SK-N-SH (cell line): ENCODE measurements at regions not wholly inside any gene's neighbourhood (a gene's known extent, or its start where the extent isn't known, plus 50 kb on each side); places are given as distances from the start of the nearest gene placed in this dataset.

ENCODE experiments used
- CTCF ChIA-PET: fragments of 300-600, 350-600 bp; formaldehyde crosslinking; extraction: SDS; loops from one replicate; lab custom pipeline; 2021; lab: Yijun Ruan, JAX
- POLR2A ChIA-PET: fragments of 350-600 bp; sonication (Branson Sonifier 250); formaldehyde crosslinking; extraction: SDS; loops from one replicate; lab custom pipeline; 2020; ENCODE audit warnings: antibody characterized with exemption, inconsistent platforms; lab: Yijun Ruan, JAX
- DNase-seq: peaks from one replicate; pipeline ENCODE4 v3.0.0; 2012
- H2AFZ ChIP-seq: fragments of 200-600 bp; sonication (generic); 2 replicates; pipeline ENCODE4 v1.8.1; 2016; ENCODE audit warnings: antibody characterized with exemption, mild to moderate bottlenecking, low read depth
- H3F3A ChIP-seq: fragments of 200-600 bp; sonication (generic); replicated peaks from 2 replicates; pipeline ENCODE3; 2016; ENCODE audit warnings: antibody characterized with exemption, mild to moderate bottlenecking; ENCODE audit not compliant: insufficient read depth
- H3K27ac ChIP-seq, 2 experiments: fragments of 200-500 bp in 1 of 2; fragments of 200-600 bp in 1 of 2; sonication (Bioruptor generic) in 1 of 2; sonication (generic), shearing (Covaris generic) in 1 of 2; 2 replicates each; pipeline versions ENCODE4 v1.5.1 to v1.6.1; 2014 to 2016; ENCODE audit warnings: low read depth in 2 of 2, inconsistent platforms in 1 of 2, low read length in 1 of 2, mild to moderate bottlenecking in 1 of 2, mixed read lengths in 1 of 2
- H3K27me3 ChIP-seq: fragments of 200-600 bp; sonication (generic), shearing (Covaris generic); 2 replicates; pipeline ENCODE4 v1.6.1; 2016; ENCODE audit warnings: mixed run types; ENCODE audit not compliant: insufficient read depth
- H3K36me3 ChIP-seq, 2 experiments: fragments of 200-500 bp in 1 of 2; fragments of 200-600 bp in 1 of 2; sonication (Bioruptor generic) in 1 of 2; sonication (generic) in 1 of 2; replicated peaks in 1 of 2; 2 replicates each; pipeline versions ENCODE3 to v1.5.1; 2014 to 2016; ENCODE audit warnings: low read length in 1 of 2, mild to moderate bottlenecking in 1 of 2; ENCODE audit not compliant: insufficient read depth in 2 of 2, control insufficient read depth in 1 of 2
- H3K4me1 ChIP-seq, 2 experiments: fragments of 200-500 bp in 1 of 2; fragments of 200-600 bp in 1 of 2; sonication (Bioruptor generic) in 1 of 2; sonication (generic), shearing (Covaris generic) in 1 of 2; 2 replicates each; pipeline versions ENCODE4 v1.5.1 to v1.6.1; 2014 to 2016; ENCODE audit warnings: low read depth in 1 of 2, low read length in 1 of 2, mixed run types in 1 of 2; ENCODE audit not compliant: insufficient read depth in 2 of 2, control insufficient read depth in 1 of 2
- H3K4me2 ChIP-seq: fragments of 200-600 bp; sonication (generic), shearing (Covaris generic); 2 replicates; pipeline ENCODE4 v1.6.1; 2017; ENCODE audit warnings: mixed run types
- H3K4me3 ChIP-seq, 2 experiments: fragments of 200-500 bp in 1 of 2; fragments of 200-600 bp in 1 of 2; sonication (Bioruptor generic) in 1 of 2; sonication (generic), shearing (Covaris generic) in 1 of 2; 2 replicates each; pipeline versions ENCODE4 v1.5.1 to v1.8.1; 2014 to 2016; ENCODE audit warnings: low read depth in 2 of 2, inconsistent platforms in 1 of 2, low read length in 1 of 2, mild to moderate bottlenecking in 1 of 2, mixed read lengths in 1 of 2, moderate library complexity in 1 of 2
- H3K79me2 ChIP-seq: fragments of 200-600 bp; sonication (generic); 2 replicates; pipeline ENCODE4 v1.8.1; 2017; ENCODE audit warnings: mild to moderate bottlenecking; ENCODE audit not compliant: insufficient read depth
- H3K9ac ChIP-seq: fragments of 200-600 bp; sonication (generic); 2 replicates; pipeline ENCODE4 v1.6.1; 2017; ENCODE audit warnings: mixed run types
- H3K9me2 ChIP-seq: fragments of 200-600 bp; sonication (generic); 2 replicates; pipeline ENCODE4 v1.6.1; 2017; ENCODE audit warnings: mixed run types
- H3K9me3 ChIP-seq: fragments of 200-600 bp; sonication (generic); 2 replicates; pipeline ENCODE4 v1.6.1; 2017; ENCODE audit warnings: mixed run types, mild to moderate bottlenecking, moderate library complexity
- H4K20me1 ChIP-seq: fragments of 200-600 bp; sonication (generic); 2 replicates; pipeline ENCODE4 v1.6.1; 2017; ENCODE audit warnings: mild to moderate bottlenecking, mixed run types; ENCODE audit not compliant: insufficient read depth
- CHD2 ChIP-seq: fragments of 150-350 bp; IDR thresholded peaks from 2 replicates; pipeline ENCODE4 v1.6.1; 2018; ENCODE audit warnings: low read length; ENCODE audit not compliant: partially characterized antibody
- ELF1 ChIP-seq: IDR thresholded peaks from 2 replicates; pipeline ENCODE4 v1.4.0; 2012
- EP300 ChIP-seq, 2 experiments: IDR thresholded peaks; 2 replicates each; pipeline versions ENCODE4 v1.4.0 to v1.6.1; 2012; ENCODE audit warnings: borderline replicate concordance in 1 of 2, low read depth in 1 of 2, low read length in 1 of 2
- FOSL2 ChIP-seq: IDR thresholded peaks from 2 replicates; pipeline ENCODE4 v1.4.0; 2012; ENCODE audit warnings: low read depth, mild to moderate bottlenecking, moderate library complexity, borderline replicate concordance
- FOXJ3 ChIP-seq: sonication (generic); formaldehyde crosslinking; IDR thresholded peaks from 2 replicates; pipeline ENCODE4 v1.5.1; 2020; ENCODE audit warnings: mild to moderate bottlenecking, missing genetic modification reagents
- GABPA ChIP-seq: IDR thresholded peaks from 2 replicates; pipeline ENCODE4 v1.4.0; 2012; ENCODE audit warnings: low read depth, mild to moderate bottlenecking
- GATA2 ChIP-seq: sonication (generic); formaldehyde crosslinking; IDR thresholded peaks from 2 replicates; pipeline ENCODE4 v1.5.0; 2020; ENCODE audit warnings: mild to moderate bottlenecking, missing genetic modification reagents
- JUND ChIP-seq: IDR thresholded peaks from 2 replicates; pipeline ENCODE4 v1.4.0; 2012
- MEF2A ChIP-seq: IDR thresholded peaks from 2 replicates; pipeline ENCODE4 v1.4.0; 2012; ENCODE audit warnings: low read depth, borderline replicate concordance
- MXI1 ChIP-seq: IDR thresholded peaks from 2 replicates; pipeline ENCODE4 v1.6.1; 2012; ENCODE audit warnings: mild to moderate bottlenecking, low read depth, low read length, improper control_type of control experiment
- POLR2AphosphoS5 ChIP-seq: IDR thresholded peaks from 2 replicates; pipeline ENCODE4 v1.6.1; 2012; ENCODE audit warnings: low read depth, low read length
- RAD21 ChIP-seq: IDR thresholded peaks from 2 replicates; pipeline ENCODE4 v1.6.1; 2012; ENCODE audit warnings: mild to moderate bottlenecking, low read length
- RFX5 ChIP-seq: IDR thresholded peaks from 2 replicates; pipeline ENCODE4 v1.6.1; 2012; ENCODE audit warnings: mild to moderate bottlenecking, improper control_type of control experiment, low read length
- TCF12 ChIP-seq: IDR thresholded peaks from 2 replicates; pipeline ENCODE4 v1.4.0; 2012
- WGBS: methylation state at CpG from one replicate; pipeline ENCODE4 v1.1.6; 2017; ENCODE audit warnings: low lambda C conversion rate; 5-methylcytosine and 5-hydroxymethylcytosine counted together
- TF ChIP-seq, protein P1 (sequence below): IDR thresholded peaks from 2 replicates; pipeline ENCODE4 v1.4.0; 2012; ENCODE audit warnings: low read depth, borderline replicate concordance
- TF ChIP-seq, protein P2 (sequence below): IDR thresholded peaks from 2 replicates; pipeline ENCODE4 v1.4.0; 2012; ENCODE audit warnings: low read depth, borderline replicate concordance
- TF ChIP-seq, protein P3 (sequence below): fragments of 150-350 bp; IDR thresholded peaks from 2 replicates; pipeline ENCODE4 v1.6.1; 2016; ENCODE audit warnings: mild to moderate bottlenecking, low read depth, low read length
- TF ChIP-seq, protein P4 (sequence below): IDR thresholded peaks from 2 replicates; pipeline ENCODE4 v1.6.1; 2012; ENCODE audit warnings: mild to moderate bottlenecking, low read depth, low read length, moderate library complexity

DNA sequence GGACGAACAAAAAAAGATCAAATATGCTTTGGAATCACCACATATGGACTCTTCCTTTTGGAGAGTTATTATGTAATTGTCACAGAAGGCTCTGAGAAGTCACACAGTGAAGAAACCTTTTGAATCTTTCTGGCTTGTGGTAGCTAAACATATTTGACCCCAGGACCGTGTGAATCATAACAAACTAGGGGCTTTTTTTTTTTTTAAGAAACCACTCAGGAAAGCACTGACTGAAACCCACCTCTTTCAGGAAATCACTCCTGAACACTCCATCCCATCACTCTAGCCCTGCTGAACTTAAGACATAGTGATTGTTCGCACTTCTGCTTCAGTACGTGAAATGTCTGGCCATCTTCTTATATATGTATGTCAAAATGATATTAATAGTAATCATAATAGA is 495.9 kb upstream of the ARID1B start (continued):
- TF ChIP-seq, protein P1, sequence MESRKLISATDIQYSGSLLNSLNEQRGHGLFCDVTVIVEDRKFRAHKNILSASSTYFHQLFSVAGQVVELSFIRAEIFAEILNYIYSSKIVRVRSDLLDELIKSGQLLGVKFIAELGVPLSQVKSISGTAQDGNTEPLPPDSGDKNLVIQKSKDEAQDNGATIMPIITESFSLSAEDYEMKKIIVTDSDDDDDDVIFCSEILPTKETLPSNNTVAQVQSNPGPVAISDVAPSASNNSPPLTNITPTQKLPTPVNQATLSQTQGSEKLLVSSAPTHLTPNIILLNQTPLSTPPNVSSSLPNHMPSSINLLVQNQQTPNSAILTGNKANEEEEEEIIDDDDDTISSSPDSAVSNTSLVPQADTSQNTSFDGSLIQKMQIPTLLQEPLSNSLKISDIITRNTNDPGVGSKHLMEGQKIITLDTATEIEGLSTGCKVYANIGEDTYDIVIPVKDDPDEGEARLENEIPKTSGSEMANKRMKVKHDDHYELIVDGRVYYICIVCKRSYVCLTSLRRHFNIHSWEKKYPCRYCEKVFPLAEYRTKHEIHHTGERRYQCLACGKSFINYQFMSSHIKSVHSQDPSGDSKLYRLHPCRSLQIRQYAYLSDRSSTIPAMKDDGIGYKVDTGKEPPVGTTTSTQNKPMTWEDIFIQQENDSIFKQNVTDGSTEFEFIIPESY: no peak
- TF ChIP-seq MEF2A: no peak

DNA sequence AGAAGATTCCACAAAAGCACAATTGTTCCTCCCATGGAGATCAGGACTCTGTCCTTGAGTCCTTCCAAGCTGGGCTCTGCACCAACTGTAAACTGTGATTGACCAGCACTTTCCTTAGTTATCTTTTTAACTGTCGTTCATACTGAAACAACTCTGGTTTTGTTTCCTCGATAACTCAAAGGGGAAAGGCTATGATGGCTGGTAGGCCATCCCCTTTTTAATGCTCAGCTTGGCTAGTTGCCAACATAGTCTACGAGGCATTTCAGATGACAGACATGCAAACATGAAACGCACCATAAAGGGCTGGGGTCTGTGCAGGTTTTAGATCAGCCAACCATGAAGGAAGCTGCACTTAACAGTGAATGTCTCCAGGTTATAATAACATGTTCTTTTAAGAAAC is 497.1 kb upstream of the ARID1B start:
- Histone ChIP-seq H3K27me3 (no peaks in the 10 kb centered on the region), H3K4me3 (no peak overlapping the region), H2AFZ (no peak overlapping the region), H3K36me3 (no peaks in the 10 kb centered on the region), H3F3A (no peaks in the 10 kb centered on the region), H3K9me3 (no peaks in the 10 kb centered on the region), H3K4me1 (peaks cover 0 to 30% of the 10 kb centered on the region in 2 experiments; a peak in 2 of 4 replicates), H3K79me2 (no peaks in the 10 kb centered on the region), H3K4me2 (no peak overlapping the region), H3K9ac (no peak overlapping the region), H3K27ac (peak overlapping the region in 1 of 2 experiments; percentile 100; a peak in 2 of 4 replicates), H4K20me1 (no peaks in the 10 kb centered on the region), H3K9me2 (no peaks in the 10 kb centered on the region)
- peak; percentile 50 for DNase-seq
- ChIA-PET CTCF (no interaction called here), POLR2A (interaction anchor here (0.8 to 1.1 kb wide), 2 partner anchors 119 to 406 kb away, joined by 4 to 6 read pairs; no protein-coding TSS in a partner anchor)
- TF ChIP-seq TCF12: no peak
- TF ChIP-seq FOSL2: no peak
- no peak for TF ChIP-seq GATA2
- no peak for TF ChIP-seq EP300 (IDR thresholded peaks at IDR 0.05; ENCODE audit: borderline replicate concordance in 1 of 2, low read depth in 1 of 2, low read length in 1 of 2)
- no peak for TF ChIP-seq MXI1
- TF ChIP-seq RAD21: no peak
- 35% methylated on average over 4 of the region's 4 CpGs for WGBS

DNA sequence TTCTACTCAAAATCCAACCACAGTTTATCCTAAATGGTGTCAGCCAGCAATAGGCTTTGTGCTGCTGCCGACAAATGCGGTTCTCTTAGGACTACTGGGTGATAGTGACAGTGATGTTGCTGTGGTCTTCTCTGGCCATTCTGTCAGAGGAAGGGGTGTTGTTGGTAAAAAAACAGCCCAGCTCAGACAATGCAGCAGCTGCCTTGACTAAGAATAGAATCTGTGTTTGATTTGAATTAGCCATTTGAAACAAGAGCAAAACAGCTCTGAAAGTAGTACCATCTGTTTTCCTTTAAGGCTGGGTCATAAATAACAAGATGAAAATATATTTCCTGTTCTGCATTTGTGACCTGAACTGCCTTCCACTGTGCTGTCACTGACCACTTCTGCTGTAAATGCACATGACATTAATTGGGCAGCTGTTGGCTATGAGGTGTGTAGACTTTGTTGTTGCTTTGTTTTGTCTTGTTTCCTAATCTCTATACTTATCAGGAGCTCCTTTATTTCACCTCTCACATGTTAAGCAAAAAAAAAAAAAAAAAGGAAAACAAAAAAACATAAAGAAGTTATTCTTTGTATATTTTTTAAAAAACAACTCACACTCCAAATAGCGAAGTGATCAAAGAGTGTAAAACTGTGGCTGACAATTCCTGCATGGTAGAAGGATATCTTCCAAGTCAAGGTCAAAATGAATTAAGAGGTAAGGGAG is 497.8 kb upstream of the ARID1B start:
- no peaks in the 10 kb centered on the region for H3K9me3 ChIP-seq
- H3K79me2 ChIP-seq: no peaks in the 10 kb centered on the region
- POLR2A ChIA-PET: interaction anchor here (0.6 to 1.1 kb wide), 3 partner anchors 119 to 407 kb away, joined by 3 to 6 read pairs (median 4); no protein-coding TSS in a partner anchor
- no peaks in the 10 kb centered on the region for H4K20me1 ChIP-seq
- no peaks in the 10 kb centered on the region for H3K9me2 ChIP-seq
- H3K4me1 ChIP-seq: peaks cover 0 to 34% of the 10 kb centered on the region in 2 experiments; a peak in 2 of 4 replicates
- no peak overlapping the region for H3K4me2 ChIP-seq
- no peaks in the 10 kb centered on the region for H3F3A ChIP-seq
- H3K36me3 ChIP-seq: no peaks in the 10 kb centered on the region
- H3K9ac ChIP-seq: no peak overlapping the region
- H3K27ac ChIP-seq: peak overlapping the region in 1 of 2 experiments; percentile 100; a peak in 3 of 4 replicates
- CTCF ChIA-PET: no interaction called here
- no peak overlapping the region for H2AFZ ChIP-seq
- DNase-seq: peak; percentile 61
- WGBS: 11% methylated on average over 3 of the region's 3 CpGs
- H3K4me3 ChIP-seq: no peak overlapping the region; a peak in 1 of 4 replicates
- no peaks in the 10 kb centered on the region for H3K27me3 ChIP-seq
- TF ChIP-seq CHD2 (peak; percentile 87), JUND (no peak), ELF1 (no peak), RFX5 (peak; percentile 53; the same call in 1 of the 2 replicates), FOXJ3 (peak; percentile 94), GABPA (no peak), FOSL2 (no peak), POLR2AphosphoS5 (peak; percentile 75)
- TF ChIP-seq, protein P2, sequence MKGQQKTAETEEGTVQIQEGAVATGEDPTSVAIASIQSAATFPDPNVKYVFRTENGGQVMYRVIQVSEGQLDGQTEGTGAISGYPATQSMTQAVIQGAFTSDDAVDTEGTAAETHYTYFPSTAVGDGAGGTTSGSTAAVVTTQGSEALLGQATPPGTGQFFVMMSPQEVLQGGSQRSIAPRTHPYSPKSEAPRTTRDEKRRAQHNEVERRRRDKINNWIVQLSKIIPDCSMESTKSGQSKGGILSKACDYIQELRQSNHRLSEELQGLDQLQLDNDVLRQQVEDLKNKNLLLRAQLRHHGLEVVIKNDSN: 0 out of 2 replicates have a peak, but pooled peaks have one; percentile 10
- TF ChIP-seq, protein P3, sequence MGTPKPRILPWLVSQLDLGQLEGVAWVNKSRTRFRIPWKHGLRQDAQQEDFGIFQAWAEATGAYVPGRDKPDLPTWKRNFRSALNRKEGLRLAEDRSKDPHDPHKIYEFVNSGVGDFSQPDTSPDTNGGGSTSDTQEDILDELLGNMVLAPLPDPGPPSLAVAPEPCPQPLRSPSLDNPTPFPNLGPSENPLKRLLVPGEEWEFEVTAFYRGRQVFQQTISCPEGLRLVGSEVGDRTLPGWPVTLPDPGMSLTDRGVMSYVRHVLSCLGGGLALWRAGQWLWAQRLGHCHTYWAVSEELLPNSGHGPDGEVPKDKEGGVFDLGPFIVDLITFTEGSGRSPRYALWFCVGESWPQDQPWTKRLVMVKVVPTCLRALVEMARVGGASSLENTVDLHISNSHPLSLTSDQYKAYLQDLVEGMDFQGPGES: no peak
- TF ChIP-seq, protein P4, sequence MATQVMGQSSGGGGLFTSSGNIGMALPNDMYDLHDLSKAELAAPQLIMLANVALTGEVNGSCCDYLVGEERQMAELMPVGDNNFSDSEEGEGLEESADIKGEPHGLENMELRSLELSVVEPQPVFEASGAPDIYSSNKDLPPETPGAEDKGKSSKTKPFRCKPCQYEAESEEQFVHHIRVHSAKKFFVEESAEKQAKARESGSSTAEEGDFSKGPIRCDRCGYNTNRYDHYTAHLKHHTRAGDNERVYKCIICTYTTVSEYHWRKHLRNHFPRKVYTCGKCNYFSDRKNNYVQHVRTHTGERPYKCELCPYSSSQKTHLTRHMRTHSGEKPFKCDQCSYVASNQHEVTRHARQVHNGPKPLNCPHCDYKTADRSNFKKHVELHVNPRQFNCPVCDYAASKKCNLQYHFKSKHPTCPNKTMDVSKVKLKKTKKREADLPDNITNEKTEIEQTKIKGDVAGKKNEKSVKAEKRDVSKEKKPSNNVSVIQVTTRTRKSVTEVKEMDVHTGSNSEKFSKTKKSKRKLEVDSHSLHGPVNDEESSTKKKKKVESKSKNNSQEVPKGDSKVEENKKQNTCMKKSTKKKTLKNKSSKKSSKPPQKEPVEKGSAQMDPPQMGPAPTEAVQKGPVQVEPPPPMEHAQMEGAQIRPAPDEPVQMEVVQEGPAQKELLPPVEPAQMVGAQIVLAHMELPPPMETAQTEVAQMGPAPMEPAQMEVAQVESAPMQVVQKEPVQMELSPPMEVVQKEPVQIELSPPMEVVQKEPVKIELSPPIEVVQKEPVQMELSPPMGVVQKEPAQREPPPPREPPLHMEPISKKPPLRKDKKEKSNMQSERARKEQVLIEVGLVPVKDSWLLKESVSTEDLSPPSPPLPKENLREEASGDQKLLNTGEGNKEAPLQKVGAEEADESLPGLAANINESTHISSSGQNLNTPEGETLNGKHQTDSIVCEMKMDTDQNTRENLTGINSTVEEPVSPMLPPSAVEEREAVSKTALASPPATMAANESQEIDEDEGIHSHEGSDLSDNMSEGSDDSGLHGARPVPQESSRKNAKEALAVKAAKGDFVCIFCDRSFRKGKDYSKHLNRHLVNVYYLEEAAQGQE: no peak
